ENCODE measurements at regions not wholly inside any gene's neighbourhood (a gene's known extent, or its start where the extent isn't known, plus 50 kb on each side); places are given as distances from the start of the nearest gene placed in this dataset.

- H3K4me3 ChIP-seq, result no peak overlapping the region
- H3K27ac ChIP-seq, result no peak overlapping the region
Observed at GRCh38 chr15:69997161-69997485, 100.6 kb downstream of the TLE3 start.

Measured in skin epidermis (tissue), 12 donors.